K562 (cell line): ENCODE measurements at regions not wholly inside any gene's neighbourhood (a gene's known extent, or its start where the extent isn't known, plus 50 kb on each side); places are given as distances from the start of the nearest gene placed in this dataset.

Experiments used
- CBFB ChIP-seq: sonication (generic); formaldehyde crosslinking; IDR thresholded peaks from 2 replicates; pipeline ENCODE4 v1.4.0; 2020; ENCODE audit warnings: mild to moderate bottlenecking, missing genetic modification reagents
- EHMT2 ChIP-seq: fragments of 450-650 bp; IDR thresholded peaks from 2 replicates; pipeline ENCODE4 v1.6.1; 2018; ENCODE audit warnings: antibody characterized with exemption
- NRF1 ChIP-seq, 2 experiments: fragments of 450-650 bp; IDR thresholded peaks in 1 of 2; conservative IDR thresholded peaks in 1 of 2; 2 replicates each; pipeline ENCODE4 v1.6.1; 2014; ENCODE audit warnings: mild to moderate bottlenecking in 2 of 2
- PTTG1 ChIP-seq: fragments of 450-650 bp; IDR thresholded peaks from 2 replicates; pipeline ENCODE4 v1.6.1; 2016; ENCODE audit warnings: low read depth, mild to moderate bottlenecking, missing genetic modification characterization, missing compliant biosample characterization
- RAD21 ChIP-seq, 2 experiments: fragments of 250-450 bp in 1 of 2; fragments of 450-650 bp in 1 of 2; sonication (Bioruptor Pico) in 1 of 2; formaldehyde crosslinking in 1 of 2; IDR thresholded peaks in 1 of 2; conservative IDR thresholded peaks in 1 of 2; 2 replicates each; pipeline versions ENCODE4 v1.4.0 to v1.8.0; 2020 to 2022; ENCODE audit warnings: mild to moderate bottlenecking in 2 of 2, moderate library complexity in 1 of 2
- TF ChIP-seq, protein P1 (sequence below): sonication (generic); formaldehyde crosslinking; IDR thresholded peaks from 2 replicates; pipeline ENCODE4 v1.8.0; 2023; ENCODE audit warnings: missing genetic modification reagents, mild to moderate bottlenecking, borderline replicate concordance
- TF ChIP-seq, protein P2 (sequence below): sonication (generic); formaldehyde crosslinking; IDR thresholded peaks from 2 replicates; pipeline ENCODE4 v1.8.1; 2023; ENCODE audit warnings: mild to moderate bottlenecking, missing genetic modification reagents

DNA sequence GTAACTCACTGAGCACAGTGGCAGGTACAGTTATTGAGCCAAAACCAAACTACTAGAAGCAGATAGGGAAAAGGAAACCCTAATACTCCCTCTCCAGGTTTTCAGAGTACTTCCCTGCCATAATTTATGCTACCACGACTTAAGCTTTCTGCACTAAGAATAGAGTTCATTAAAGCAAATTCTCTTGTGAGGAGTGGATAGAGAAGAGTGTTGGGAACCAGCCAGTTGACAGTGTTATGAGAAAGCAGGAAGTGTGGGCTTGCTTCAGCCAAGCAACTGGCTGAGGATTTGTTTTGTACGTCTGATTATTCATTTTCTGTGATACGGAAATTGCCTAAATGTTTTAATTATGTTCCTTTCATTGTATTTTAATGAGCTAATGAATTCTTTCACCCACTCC is 280.5 kb downstream of the KIF20B start (continued):
- TF ChIP-seq, protein P1, sequence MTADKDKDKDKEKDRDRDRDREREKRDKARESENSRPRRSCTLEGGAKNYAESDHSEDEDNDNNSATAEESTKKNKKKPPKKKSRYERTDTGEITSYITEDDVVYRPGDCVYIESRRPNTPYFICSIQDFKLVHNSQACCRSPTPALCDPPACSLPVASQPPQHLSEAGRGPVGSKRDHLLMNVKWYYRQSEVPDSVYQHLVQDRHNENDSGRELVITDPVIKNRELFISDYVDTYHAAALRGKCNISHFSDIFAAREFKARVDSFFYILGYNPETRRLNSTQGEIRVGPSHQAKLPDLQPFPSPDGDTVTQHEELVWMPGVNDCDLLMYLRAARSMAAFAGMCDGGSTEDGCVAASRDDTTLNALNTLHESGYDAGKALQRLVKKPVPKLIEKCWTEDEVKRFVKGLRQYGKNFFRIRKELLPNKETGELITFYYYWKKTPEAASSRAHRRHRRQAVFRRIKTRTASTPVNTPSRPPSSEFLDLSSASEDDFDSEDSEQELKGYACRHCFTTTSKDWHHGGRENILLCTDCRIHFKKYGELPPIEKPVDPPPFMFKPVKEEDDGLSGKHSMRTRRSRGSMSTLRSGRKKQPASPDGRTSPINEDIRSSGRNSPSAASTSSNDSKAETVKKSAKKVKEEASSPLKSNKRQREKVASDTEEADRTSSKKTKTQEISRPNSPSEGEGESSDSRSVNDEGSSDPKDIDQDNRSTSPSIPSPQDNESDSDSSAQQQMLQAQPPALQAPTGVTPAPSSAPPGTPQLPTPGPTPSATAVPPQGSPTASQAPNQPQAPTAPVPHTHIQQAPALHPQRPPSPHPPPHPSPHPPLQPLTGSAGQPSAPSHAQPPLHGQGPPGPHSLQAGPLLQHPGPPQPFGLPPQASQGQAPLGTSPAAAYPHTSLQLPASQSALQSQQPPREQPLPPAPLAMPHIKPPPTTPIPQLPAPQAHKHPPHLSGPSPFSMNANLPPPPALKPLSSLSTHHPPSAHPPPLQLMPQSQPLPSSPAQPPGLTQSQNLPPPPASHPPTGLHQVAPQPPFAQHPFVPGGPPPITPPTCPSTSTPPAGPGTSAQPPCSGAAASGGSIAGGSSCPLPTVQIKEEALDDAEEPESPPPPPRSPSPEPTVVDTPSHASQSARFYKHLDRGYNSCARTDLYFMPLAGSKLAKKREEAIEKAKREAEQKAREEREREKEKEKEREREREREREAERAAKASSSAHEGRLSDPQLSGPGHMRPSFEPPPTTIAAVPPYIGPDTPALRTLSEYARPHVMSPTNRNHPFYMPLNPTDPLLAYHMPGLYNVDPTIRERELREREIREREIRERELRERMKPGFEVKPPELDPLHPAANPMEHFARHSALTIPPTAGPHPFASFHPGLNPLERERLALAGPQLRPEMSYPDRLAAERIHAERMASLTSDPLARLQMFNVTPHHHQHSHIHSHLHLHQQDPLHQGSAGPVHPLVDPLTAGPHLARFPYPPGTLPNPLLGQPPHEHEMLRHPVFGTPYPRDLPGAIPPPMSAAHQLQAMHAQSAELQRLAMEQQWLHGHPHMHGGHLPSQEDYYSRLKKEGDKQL (CRISPR knock-in tag) = no peak
- TF ChIP-seq NRF1 (conservative IDR thresholded peaks at IDR 0.05 in 1 of 2, IDR thresholded peaks at IDR 0.05 in 1 of 2) = no peak
- no peak for TF ChIP-seq CBFB (CRISPR knock-in tag)
- TF ChIP-seq PTTG1 (tag) = no peak
- no peak for TF ChIP-seq EHMT2
- TF ChIP-seq RAD21 (CRISPR knock-in tag; conservative IDR thresholded peaks at IDR 0.05 in 1 of 2, IDR thresholded peaks at IDR 0.05 in 1 of 2) = no peak
- TF ChIP-seq, protein P2, sequence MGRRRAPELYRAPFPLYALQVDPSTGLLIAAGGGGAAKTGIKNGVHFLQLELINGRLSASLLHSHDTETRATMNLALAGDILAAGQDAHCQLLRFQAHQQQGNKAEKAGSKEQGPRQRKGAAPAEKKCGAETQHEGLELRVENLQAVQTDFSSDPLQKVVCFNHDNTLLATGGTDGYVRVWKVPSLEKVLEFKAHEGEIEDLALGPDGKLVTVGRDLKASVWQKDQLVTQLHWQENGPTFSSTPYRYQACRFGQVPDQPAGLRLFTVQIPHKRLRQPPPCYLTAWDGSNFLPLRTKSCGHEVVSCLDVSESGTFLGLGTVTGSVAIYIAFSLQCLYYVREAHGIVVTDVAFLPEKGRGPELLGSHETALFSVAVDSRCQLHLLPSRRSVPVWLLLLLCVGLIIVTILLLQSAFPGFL = no peak
- TF ChIP-seq, all 486 proteins: peak for 0
